ENCODE measurements at regions not wholly inside any gene's neighbourhood (a gene's known extent, or its start where the extent isn't known, plus 50 kb on each side); places are given as distances from the start of the nearest gene placed in this dataset.

GRCh38 chr12:83866477-83866876 is 1046.1 kb downstream of the SLC6A15 start:
- TF ChIP-seq POLR2AphosphoS5 (IDR thresholded peaks at IDR 0.05; ENCODE audit: low read depth, low read length) = no peak
- TF ChIP-seq, protein P1, sequence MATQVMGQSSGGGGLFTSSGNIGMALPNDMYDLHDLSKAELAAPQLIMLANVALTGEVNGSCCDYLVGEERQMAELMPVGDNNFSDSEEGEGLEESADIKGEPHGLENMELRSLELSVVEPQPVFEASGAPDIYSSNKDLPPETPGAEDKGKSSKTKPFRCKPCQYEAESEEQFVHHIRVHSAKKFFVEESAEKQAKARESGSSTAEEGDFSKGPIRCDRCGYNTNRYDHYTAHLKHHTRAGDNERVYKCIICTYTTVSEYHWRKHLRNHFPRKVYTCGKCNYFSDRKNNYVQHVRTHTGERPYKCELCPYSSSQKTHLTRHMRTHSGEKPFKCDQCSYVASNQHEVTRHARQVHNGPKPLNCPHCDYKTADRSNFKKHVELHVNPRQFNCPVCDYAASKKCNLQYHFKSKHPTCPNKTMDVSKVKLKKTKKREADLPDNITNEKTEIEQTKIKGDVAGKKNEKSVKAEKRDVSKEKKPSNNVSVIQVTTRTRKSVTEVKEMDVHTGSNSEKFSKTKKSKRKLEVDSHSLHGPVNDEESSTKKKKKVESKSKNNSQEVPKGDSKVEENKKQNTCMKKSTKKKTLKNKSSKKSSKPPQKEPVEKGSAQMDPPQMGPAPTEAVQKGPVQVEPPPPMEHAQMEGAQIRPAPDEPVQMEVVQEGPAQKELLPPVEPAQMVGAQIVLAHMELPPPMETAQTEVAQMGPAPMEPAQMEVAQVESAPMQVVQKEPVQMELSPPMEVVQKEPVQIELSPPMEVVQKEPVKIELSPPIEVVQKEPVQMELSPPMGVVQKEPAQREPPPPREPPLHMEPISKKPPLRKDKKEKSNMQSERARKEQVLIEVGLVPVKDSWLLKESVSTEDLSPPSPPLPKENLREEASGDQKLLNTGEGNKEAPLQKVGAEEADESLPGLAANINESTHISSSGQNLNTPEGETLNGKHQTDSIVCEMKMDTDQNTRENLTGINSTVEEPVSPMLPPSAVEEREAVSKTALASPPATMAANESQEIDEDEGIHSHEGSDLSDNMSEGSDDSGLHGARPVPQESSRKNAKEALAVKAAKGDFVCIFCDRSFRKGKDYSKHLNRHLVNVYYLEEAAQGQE (IDR thresholded peaks at IDR 0.05; ENCODE audit: insufficient read depth in 1 of 2, low read depth in 2 of 2, low read length in 2 of 2) = no peak
- no peak for TF ChIP-seq TAF1 (IDR thresholded peaks at IDR 0.05; ENCODE audit: borderline replicate concordance, insufficient read depth, low read length)
- no peak for TF ChIP-seq SIN3A (IDR thresholded peaks at IDR 0.05; ENCODE audit: borderline replicate concordance, insufficient read depth, low read length)
- TF ChIP-seq FOXP2 (optimal IDR thresholded peaks at IDR 0.05; ENCODE audit: borderline replicate concordance, extremely low read depth, extremely low read length, insufficient read depth) = no peak

Data from PFSK-1 (cell line).